AG04450 (cell line): ENCODE measurements at regions not wholly inside any gene's neighbourhood (a gene's known extent, or its start where the extent isn't known, plus 50 kb on each side); places are given as distances from the start of the nearest gene placed in this dataset.

ENCODE experiments used
- CTCF ChIA-PET: fragments of 300-600, 350-600 bp; formaldehyde crosslinking; extraction: SDS; loops from one replicate; lab custom pipeline; 2022; ENCODE audit warnings: antibody characterized with exemption, inconsistent platforms; lab: Charles Lee
- POLR2A ChIA-PET: fragments of 350-600 bp; formaldehyde crosslinking; extraction: SDS; loops from one replicate; lab custom pipeline; 2021; ENCODE audit warnings: antibody characterized with exemption, inconsistent platforms; lab: Yijun Ruan, JAX
- DNase-seq: peaks from one replicate; pipeline ENCODE4 v3.0.0-alpha.2; 2011; ENCODE audit warnings: low read depth, low spot score
- H3K27ac ChIP-seq: one replicate; pipeline ENCODE4 v1.5.1; 2012; ENCODE audit warnings: low read depth, low read length, control low read depth
- H3K27me3 ChIP-seq: one replicate; pipeline ENCODE4 v1.6.0; 2012; ENCODE audit warnings: low read length; ENCODE audit not compliant: control insufficient read depth, insufficient read depth
- H3K4me3 ChIP-seq: 2 replicates; pipeline ENCODE4 v1.5.1; 2011; ENCODE audit warnings: mild to moderate bottlenecking, low read depth, low read length, control low read depth
- H3K9me3 ChIP-seq: 2 replicates; pipeline ENCODE4 v1.5.1; 2012; ENCODE audit warnings: low read length; ENCODE audit not compliant: control insufficient read depth, insufficient read depth
- CTCF ChIP-seq: IDR thresholded peaks from 2 replicates; pipeline ENCODE4 v1.5.1; 2011; ENCODE audit warnings: low read depth, low read length, control low read depth, inconsistent platforms

- H3K27me3 ChIP-seq: no peaks in the 10 kb centered on the region
- CTCF ChIA-PET: no interaction called here
- H3K9me3 ChIP-seq: peaks cover 11% of the 10 kb centered on the region
- no peak overlapping the region for H3K27ac ChIP-seq
- no peak for TF ChIP-seq CTCF
- POLR2A ChIA-PET: no interaction called here
- H3K4me3 ChIP-seq: no peak overlapping the region
- no peak for DNase-seq
Observed at GRCh38 chr7:49260538-49260937, 336.2 kb downstream of the CDC14C start.

DNA sequence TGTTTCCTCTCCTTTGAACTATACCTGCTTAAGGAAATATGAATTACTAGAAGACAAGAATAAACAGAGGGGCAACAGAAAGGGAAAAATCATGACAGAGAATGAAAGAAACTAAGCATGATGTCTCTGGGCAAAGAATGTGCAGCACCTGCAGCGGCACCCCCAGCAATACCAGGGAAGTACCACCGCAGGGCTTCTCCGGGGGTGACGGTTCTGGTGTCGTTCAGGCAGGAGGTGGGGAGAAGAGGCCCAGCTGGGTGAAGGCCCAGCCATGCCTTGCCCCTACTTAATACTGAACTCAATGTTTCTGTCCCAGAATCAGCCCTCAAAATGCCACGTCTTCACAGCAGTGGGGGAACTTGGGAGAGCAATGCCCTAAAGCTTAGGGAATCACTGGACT is 337.6 kb downstream of the CDC14C start:
- TF ChIP-seq CTCF: no peak
- H3K9me3 ChIP-seq: peaks cover 14% of the 10 kb centered on the region
- H3K4me3 ChIP-seq: no peak overlapping the region
- no peaks in the 10 kb centered on the region for H3K27me3 ChIP-seq
- ChIA-PET POLR2A (no interaction called here), CTCF (no interaction called here)
- no peak for DNase-seq
- no peak overlapping the region for H3K27ac ChIP-seq

DNA sequence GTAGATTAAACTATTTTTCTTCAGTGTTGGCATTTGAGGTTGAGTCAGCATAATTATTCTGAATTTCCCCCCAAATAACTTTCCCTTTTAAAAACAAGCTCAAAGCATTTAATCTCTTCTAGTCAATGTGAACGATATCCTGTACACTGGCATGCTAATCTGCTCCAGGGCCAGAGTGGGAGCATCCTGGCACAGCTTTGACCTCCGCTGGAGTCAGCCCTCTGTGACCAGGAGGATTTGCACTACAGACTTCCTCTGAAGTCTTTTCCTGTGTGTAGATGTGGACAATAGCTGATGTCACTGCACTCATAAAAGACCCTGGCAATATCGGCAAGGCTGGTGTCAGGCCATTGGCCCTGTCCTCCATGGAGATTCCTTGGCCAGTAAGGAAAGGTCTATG is 340.2 kb downstream of the CDC14C start:
- ChIA-PET POLR2A (no interaction called here), CTCF (no interaction called here)
- Histone ChIP-seq H3K9me3 (peaks cover 14% of the 10 kb centered on the region), H3K4me3 (no peak overlapping the region), H3K27ac (no peak overlapping the region), H3K27me3 (no peaks in the 10 kb centered on the region)
- no peak for TF ChIP-seq CTCF
- no peak for DNase-seq

DNA sequence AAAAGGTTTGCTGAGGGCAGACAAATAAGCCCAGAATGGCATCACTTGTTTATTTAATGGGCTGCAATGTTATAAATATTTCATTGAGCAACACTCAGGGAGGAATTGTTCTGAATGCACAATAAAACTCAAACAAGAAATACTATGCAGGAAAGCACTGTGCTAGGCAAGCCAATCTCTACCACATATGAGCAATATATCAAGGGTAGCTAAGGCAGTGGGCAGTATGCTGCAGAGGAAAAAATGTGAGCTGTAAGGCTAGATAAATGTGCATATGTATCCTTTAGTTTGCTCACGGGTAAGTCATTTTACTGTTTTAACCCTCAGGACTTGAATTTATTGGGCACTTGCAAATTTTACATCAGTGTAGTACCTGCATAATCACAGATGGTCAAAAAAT is 349.6 kb downstream of the CDC14C start:
- H3K27ac ChIP-seq: no peak overlapping the region
- POLR2A ChIA-PET: no interaction called here
- H3K9me3 ChIP-seq: peaks cover 2% of the 10 kb centered on the region; the same call in 1 of the 2 replicates
- H3K27me3 ChIP-seq: no peaks in the 10 kb centered on the region
- no peak for DNase-seq
- no peak overlapping the region for H3K4me3 ChIP-seq
- TF ChIP-seq CTCF: no peak
- CTCF ChIA-PET: no interaction called here

DNA sequence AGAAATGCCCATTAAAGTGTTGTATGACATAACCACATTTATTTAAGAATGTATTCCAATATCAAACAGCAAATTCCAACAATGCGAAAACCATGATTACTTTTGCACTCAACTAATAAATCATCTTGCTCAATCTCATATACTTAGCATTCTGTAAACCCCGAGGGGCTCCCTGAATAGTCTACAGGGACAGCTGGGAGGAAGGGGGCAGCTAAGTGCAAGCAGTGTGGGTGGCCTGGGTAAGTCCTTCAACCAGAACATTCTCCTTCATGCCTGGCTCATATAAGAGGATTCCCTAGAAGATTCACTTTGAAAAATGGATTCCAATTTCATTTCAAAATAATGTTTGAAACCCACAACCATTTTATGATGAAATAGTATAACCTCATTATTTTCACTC is 355.5 kb downstream of the CDC14C start:
- Histone ChIP-seq H3K9me3 (peaks cover 7% of the 10 kb centered on the region; the same call in 1 of the 2 replicates), H3K27ac (no peak overlapping the region), H3K4me3 (no peak overlapping the region), H3K27me3 (no peaks in the 10 kb centered on the region)
- POLR2A ChIA-PET: no interaction called here
- CTCF ChIA-PET: no interaction called here
- no peak for TF ChIP-seq CTCF
- no peak for DNase-seq
